IPS-NIHi7 (cell line): ENCODE measurements at regions not wholly inside any gene's neighbourhood (a gene's known extent, or its start where the extent isn't known, plus 50 kb on each side); places are given as distances from the start of the nearest gene placed in this dataset.

Source experiments
- DNase-seq: peaks from one replicate; pipeline ENCODE4 v3.0.0; 2012; ENCODE audit warnings: mixed read lengths; ENCODE audit errors: extremely low spot score

DNA sequence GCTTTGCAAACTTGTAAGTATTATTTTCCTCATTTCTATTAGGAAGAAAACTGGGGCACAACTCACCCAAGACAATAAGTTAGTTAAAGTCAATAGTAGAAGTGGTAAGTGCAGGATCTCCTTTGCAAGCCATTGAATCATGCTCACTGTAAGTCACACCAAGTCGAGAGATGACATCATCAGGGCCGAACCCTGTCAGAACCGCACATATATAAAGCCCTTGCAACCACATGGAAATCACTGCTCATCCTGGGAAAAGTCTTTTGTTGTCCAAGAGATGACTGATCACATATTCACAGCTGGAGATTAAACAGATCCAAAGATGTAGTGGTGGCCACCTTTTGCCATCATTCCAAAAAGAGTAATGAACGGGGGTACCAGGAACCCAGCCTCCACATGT lies 484.8 kb upstream of the ID2 start:
- no peak for DNase-seq

- no peak for DNase-seq
Observed at GRCh38 chr2:8197825-8198224, 484.0 kb upstream of the ID2 start.

- DNase-seq = no peak
Observed at GRCh38 chr2:8198766-8199382, 483.0 kb upstream of the ID2 start.

- DNase-seq = no peak
Observed at GRCh38 chr2:8202132-8202531, 479.7 kb upstream of the ID2 start.

DNA sequence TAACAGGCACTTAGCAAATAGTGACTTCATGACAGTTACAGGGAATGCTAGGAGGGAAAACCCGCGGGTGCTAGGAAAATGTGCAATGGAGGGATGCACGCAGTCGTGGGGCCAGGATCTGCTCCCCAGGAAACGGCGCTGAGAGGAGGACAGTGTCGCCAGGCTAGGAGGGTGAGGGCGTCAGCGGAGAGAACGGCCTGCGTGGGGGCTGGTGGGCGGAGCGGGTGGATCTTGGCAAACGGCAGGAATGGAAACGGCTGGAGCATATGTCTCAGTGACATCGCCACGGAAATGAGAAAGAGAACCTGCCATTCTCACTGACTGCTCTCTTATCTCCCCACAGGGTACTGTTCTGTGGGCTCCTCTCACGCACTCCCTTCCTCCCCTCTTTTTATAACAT lies 478.5 kb upstream of the ID2 start:
- DNase-seq = no peak

- no peak for DNase-seq
Observed at GRCh38 chr2:8204711-8205110, 477.1 kb upstream of the ID2 start.

DNA sequence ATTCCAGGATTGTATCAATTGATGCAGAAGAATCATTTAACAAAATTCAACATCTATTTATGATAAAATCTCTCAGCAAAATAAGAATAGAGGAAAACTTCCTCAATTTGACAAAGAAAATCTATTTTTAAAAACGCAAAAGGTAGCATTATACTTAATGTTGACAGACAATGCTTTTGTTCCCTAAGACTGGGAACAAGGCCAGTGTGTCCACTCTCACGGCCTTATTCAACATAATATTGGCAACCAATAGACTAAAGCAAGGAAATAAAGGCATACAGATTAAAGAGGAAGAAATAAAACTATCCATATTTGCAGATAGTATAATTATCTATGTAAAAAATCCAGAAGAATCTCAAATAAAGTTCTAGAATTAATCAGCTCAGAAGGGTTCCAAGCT lies 472.4 kb upstream of the ID2 start:
- DNase-seq = no peak

DNA sequence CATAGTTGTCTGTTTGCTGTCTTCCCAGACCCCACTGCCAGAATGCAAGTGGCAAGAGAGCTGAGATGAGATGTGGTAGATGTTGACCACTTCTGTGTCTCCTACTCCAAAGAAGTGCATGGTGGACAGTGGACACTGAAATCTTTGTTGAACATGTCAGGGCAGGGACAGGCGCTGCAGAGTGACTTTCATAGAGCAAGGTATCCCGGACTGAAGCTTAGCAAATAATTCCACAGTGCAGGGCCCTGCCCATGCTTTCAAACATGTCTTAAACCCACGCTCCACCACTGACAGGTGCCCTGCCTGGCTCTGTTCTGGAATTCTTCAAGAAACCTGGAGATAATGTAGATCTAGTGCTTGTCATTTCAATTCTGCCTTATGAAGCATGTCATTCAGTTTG lies 470.5 kb upstream of the ID2 start:
- DNase-seq = no peak

DNA sequence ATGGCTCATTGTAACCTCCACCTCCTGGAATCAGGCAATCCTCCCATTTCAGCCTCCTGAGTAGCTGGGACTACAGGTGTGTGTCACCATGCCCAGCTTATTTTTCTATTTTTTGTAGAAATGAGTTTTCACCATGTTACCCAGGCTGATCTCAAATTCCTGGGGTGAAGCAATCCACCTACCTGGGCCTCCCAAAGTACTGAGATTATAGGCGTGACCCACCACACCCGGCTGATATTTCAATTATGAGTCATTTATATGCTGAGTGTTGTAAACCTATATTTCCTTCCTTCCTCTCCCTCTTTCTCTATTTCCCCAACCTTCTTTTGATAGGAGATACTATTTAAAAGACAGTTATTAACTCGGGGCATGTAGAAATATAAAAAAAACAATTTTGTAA lies 469.6 kb upstream of the ID2 start:
- DNase-seq = no peak

- no peak for DNase-seq
Observed at GRCh38 chr2:8214036-8214615, 467.7 kb upstream of the ID2 start.

DNA sequence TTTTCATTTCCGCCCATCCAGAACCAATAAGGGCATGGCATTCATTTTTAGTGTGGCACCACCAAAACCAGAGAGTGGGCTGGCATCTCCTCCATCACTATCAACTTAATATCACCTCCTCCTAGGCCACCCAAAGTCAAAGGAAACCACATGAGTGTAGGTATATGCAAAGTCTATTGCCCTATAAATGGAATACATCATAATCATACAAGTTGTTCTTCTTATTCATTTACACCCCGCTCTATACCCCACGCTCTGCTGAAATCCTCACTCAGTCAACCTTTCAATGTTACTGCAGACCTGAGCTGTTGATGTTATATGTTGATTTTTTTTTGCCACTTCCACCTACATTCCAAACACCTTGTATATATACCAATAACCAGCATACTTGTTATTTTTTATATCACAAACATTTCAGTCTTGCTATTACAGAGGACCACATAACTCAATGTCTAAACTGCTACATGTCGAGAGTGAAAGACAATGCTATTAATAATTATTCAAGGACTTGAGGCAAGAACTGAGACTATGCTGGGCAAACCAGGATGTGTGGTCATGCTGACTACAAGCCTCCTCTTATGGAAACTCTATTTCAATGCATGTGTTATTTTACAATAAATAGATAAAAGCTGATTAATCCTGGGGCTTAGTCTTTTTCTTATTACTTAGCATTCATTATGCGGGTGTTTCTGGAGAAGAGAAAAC lies 466.5 kb upstream of the ID2 start:
- DNase-seq = no peak

DNA sequence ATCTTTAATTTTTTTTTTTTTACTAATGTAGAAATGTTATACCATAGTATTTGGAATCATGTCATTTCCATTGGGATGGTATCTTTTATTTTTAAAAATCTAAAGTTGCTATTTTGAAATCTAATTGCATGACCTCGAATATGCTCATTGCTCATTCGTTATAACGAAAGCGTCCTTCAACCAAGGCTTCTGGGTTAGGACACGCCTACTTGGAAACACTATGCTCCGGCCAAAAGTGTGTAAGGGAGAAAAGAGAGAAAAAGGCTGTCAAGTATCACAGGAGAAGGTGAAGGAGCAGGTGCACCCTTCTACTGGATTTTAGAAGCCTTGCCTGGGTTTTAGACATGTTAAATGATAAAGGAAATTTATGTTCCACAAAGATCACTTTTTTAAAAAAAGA lies 465.9 kb upstream of the ID2 start:
- no peak for DNase-seq

DNA sequence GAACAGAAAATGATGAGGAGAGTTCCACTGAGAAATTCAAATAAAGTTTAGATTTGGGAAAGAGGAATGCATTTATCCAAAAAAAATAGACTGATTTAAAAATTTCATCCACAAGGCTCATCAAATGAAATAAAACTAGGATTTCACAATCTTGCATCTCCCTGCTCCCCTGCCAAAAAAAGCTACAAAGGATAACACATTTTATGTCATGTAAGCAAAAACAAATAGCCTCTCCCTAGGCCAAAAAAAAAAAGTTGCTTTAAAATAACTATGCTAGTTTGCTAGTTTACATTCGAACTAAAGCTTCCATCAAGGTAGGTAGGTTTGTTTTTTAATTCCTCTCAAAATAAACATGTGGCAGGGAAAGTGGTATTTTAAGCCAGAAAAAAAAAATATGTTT lies 465.5 kb upstream of the ID2 start:
- no peak for DNase-seq

DNA sequence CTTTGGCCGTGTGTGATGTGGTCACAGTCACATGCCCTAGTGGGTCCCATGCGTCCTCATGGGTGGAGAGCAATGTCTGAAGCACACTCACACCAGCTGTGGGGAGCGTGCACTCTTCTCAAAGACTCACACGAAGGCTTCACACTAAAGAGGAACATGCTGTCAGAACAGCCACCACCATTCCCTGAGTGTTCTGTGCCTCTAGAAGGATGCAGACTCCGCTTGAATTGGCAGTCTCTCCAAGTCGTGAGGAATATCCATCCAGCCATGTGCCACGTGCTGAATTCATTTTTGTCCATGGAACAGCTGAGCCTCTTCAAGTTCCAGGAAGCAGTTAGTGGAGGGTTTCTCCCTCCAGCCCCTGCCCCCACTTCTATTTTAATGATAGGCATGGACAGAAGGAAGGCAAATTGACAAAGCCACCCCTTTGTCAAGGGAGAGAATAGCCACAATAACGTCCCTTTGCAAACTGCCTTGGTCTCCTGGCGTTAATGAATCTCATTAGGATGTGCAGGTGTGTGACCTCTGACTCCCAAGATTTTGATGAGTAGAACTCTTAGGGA lies 464.3 kb upstream of the ID2 start:
- DNase-seq = no peak

DNA sequence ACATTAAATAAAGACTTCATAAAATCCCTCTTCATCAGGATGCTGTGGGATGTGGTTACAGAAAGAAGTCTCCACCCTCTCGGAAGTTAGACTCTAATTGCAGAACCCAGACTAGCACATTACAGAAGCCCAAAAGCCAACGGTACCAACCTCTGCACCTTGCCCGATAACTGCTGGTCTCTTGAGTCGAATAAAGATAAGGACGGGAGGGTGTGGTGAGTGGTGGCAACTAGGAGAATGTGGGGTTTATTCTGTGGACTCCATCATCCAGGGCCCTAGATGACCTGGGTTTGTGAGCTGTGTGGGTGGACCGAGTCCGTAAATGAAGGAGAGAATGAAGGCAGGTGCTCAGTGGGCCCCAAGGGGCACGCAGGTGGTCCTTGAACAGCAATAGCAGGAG lies 462.8 kb upstream of the ID2 start:
- DNase-seq = no peak

GRCh38 chr2:8219631-8220355 lies 462.1 kb upstream of the ID2 start:
- DNase-seq = no peak

GRCh38 chr2:8222979-8223694 lies 458.7 kb upstream of the ID2 start:
- DNase-seq = peak; percentile 32

DNA sequence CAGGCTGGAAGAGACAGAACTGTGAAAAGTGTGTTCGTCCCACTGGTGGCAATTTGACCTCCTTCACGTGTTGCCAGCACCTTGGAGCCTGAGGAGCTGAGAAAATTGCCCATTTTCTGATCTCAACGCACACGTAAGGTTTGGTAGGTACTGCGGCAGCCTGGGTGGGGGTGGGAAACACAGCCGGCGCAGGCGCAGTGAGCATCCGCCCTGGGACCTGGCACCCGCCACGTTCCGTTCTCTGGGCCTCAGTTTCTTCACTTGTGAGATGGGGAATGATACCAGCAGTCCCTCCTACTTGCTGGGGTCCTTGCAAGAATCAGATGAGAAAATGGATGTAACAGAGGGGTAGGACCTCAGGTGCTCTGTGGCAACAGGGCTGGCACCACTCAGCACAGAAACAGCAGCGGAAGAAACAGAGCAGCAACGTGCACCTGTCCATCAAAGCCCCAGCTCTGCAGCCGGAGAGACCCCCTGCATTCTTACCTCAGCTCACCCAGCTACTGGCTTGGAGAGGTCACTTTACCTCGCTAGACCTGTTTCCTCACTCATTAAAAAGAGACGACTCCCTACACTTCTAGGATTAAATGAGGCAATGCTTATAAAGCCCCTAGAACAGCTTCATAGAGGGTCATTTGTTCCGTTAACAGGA lies 458.0 kb upstream of the ID2 start:
- no peak for DNase-seq

- DNase-seq = no peak
Observed at GRCh38 chr2:8224347-8225190, 457.3 kb upstream of the ID2 start.

DNA sequence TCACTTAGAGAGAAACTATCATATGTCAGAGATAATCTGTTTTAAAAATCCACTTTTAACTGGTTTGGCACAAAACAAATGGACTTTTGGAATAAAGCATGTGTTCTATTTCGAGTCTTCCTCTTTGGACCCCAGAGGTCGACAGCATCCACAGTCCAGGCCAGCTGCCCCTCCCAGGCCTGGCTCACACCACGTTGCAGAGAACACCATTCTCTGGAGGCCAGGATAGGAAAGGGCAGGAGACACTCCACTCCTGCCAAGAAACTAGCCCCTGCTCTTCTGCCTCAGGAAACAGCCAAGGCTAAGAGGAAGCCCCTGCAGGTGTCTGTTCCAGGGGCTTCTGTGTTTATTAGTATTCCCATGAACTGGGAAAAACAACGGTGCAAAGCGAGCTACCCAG lies 456.6 kb upstream of the ID2 start:
- DNase-seq = no peak
